H1 (cell line): ENCODE measurements at regions not wholly inside any gene's neighbourhood (a gene's known extent, or its start where the extent isn't known, plus 50 kb on each side); places are given as distances from the start of the nearest gene placed in this dataset.

Source experiments
- CTCF ChIA-PET: fragments of 300-600 bp; sonication (Branson Sonifier 250); formaldehyde crosslinking; loops from one replicate; lab custom pipeline; 2021; ENCODE audit not compliant: partially characterized antibody; lab: Charles Lee
- POLR2A ChIA-PET: fragments of 300-600 bp; sonication (Branson Sonifier 250); formaldehyde crosslinking; loops from one replicate; lab custom pipeline; 2021; ENCODE audit warnings: inconsistent platforms; ENCODE audit not compliant: partially characterized antibody; lab: Charles Lee
- DNase-seq, 2 experiments: peaks; one replicate each; pipeline versions ENCODE4 v3.0.0 to v3.0.0-alpha.2; 2010 to 2022; ENCODE audit warnings: low spot score in 2 of 2, low read depth in 1 of 2, mixed read lengths in 1 of 2
- FAIRE-seq: peaks from 2 replicates; lab custom pipeline; 2011; peaks lifted over from hg19 to GRCh38; lab: Jason Lieb, UNC
- H2AFZ ChIP-seq: 2 replicates; pipeline ENCODE4 v1.8.1; 2012; ENCODE audit warnings: low read length, inconsistent platforms
- H2AK5ac ChIP-seq: 2 replicates; pipeline ENCODE4 v1.6.1; 2013; ENCODE audit warnings: low read depth, low read length
- H2BK120ac ChIP-seq: replicated peaks from 2 replicates; pipeline ENCODE3; 2013; ENCODE audit warnings: low read depth, low read length, inconsistent platforms
- H2BK12ac ChIP-seq: 2 replicates; pipeline ENCODE4 v1.6.1; 2013; ENCODE audit warnings: low read depth, low read length
- H2BK15ac ChIP-seq: 2 replicates; pipeline ENCODE4 v1.6.1; 2013; ENCODE audit warnings: low read length
- H2BK20ac ChIP-seq: 2 replicates; pipeline ENCODE4 v1.6.1; 2013; ENCODE audit warnings: low read length
- H2BK5ac ChIP-seq: 2 replicates; pipeline ENCODE4 v1.6.1; 2013; ENCODE audit warnings: low read depth, low read length
- H3K14ac ChIP-seq: 2 replicates; pipeline ENCODE4 v1.6.1; 2013; ENCODE audit warnings: inconsistent platforms; ENCODE audit not compliant: insufficient read length
- H3K18ac ChIP-seq: 2 replicates; pipeline ENCODE4 v1.6.1; 2013; ENCODE audit warnings: low read length; ENCODE audit errors: extremely low read depth
- H3K23ac ChIP-seq: 2 replicates; pipeline ENCODE4 v1.6.1; 2013; ENCODE audit warnings: inconsistent platforms; ENCODE audit not compliant: insufficient read length
- H3K23me2 ChIP-seq: 2 replicates; pipeline ENCODE4 v1.6.1; 2013; ENCODE audit warnings: low read depth, low read length
- H3K27ac ChIP-seq: 2 replicates; pipeline ENCODE4 v1.6.1; 2011; ENCODE audit warnings: low read depth, low read length, inconsistent platforms
- H3K27me3 ChIP-seq, 4 experiments: replicated peaks in 1 of 4; 1 replicate in 1 of 4; 2 replicates in 3 of 4; pipeline versions ENCODE4 v1.6.1 to v1.8.1; 2011 to 2013; ENCODE audit warnings: low read length in 3 of 4, mild to moderate bottlenecking in 3 of 4, inconsistent platforms in 2 of 4, mixed read lengths in 2 of 4, moderate library complexity in 1 of 4; ENCODE audit not compliant: control insufficient read depth in 3 of 4, insufficient read depth in 3 of 4; ENCODE audit errors: extremely low read depth in 1 of 4
- H3K36me3 ChIP-seq, 4 experiments: 2 replicates each; pipeline versions ENCODE4 v1.6.1 to v1.8.1; 2011 to 2013; ENCODE audit warnings: mild to moderate bottlenecking in 4 of 4, low read length in 3 of 4, moderate library complexity in 2 of 4, control low read depth in 1 of 4, inconsistent platforms in 1 of 4; ENCODE audit not compliant: insufficient read depth in 4 of 4, control insufficient read depth in 2 of 4
- H3K4ac ChIP-seq: replicated peaks from 2 replicates; pipeline ENCODE3; 2013; ENCODE audit warnings: low read length, low read depth, mixed read lengths, inconsistent platforms; ENCODE audit not compliant: insufficient read length
- H3K4me1 ChIP-seq, 4 experiments: replicated peaks in 1 of 4; 1 replicate in 1 of 4; 2 replicates in 3 of 4; pipeline versions ENCODE4 v1.6.1 to v1.8.1; 2011 to 2013; ENCODE audit warnings: low read length in 3 of 4, inconsistent platforms in 2 of 4, mixed read lengths in 1 of 4; ENCODE audit not compliant: insufficient read depth in 4 of 4, control insufficient read depth in 3 of 4
- H3K4me2 ChIP-seq, 2 experiments: 2 replicates each; pipeline versions ENCODE4 v1.6.1 to v1.8.1; 2011 to 2013; ENCODE audit warnings: low read depth in 2 of 2, low read length in 2 of 2, control low read depth in 1 of 2, inconsistent platforms in 1 of 2, mild to moderate bottlenecking in 1 of 2; ENCODE audit not compliant: insufficient read depth in 1 of 2
- H3K4me3 ChIP-seq, 4 experiments: fragments of 200-600, 300-600 bp in 1 of 4; sonication (generic), shearing (Covaris generic), sonication (Bioruptor Twin) in 1 of 4; 2 replicates each; pipeline versions ENCODE4 v1.5.1 to v1.8.1; 2011 to 2016; ENCODE audit warnings: low read length in 4 of 4, low read depth in 3 of 4, control low read depth in 2 of 4, inconsistent platforms in 2 of 4, mild to moderate bottlenecking in 2 of 4, mixed read lengths in 1 of 4, moderate library complexity in 1 of 4; ENCODE audit not compliant: insufficient read depth in 2 of 4; ENCODE audit errors: extremely low read depth in 1 of 4
- H3K56ac ChIP-seq: replicated peaks from 2 replicates; pipeline ENCODE3; 2013; ENCODE audit warnings: low read depth, mild to moderate bottlenecking, mixed read lengths, low read length, inconsistent platforms; ENCODE audit not compliant: insufficient read length
- H3K79me1 ChIP-seq: 2 replicates; pipeline ENCODE4 v1.6.1; 2013; ENCODE audit warnings: low read depth, low read length, control low read depth
- H3K79me2 ChIP-seq, 2 experiments: 2 replicates each; pipeline versions ENCODE4 v1.6.1 to v1.8.1; 2012 to 2013; ENCODE audit warnings: low read length in 2 of 2, mild to moderate bottlenecking in 2 of 2, inconsistent platforms in 1 of 2; ENCODE audit not compliant: insufficient read depth in 2 of 2, control insufficient read depth in 1 of 2
- H3K9ac ChIP-seq, 4 experiments: replicated peaks in 1 of 4; 1 replicate in 1 of 4; 2 replicates in 3 of 4; pipeline versions ENCODE4 v1.6.1 to v1.8.1; 2011 to 2013; ENCODE audit warnings: low read depth in 3 of 4, low read length in 3 of 4, control low read depth in 2 of 4, mild to moderate bottlenecking in 2 of 4, moderate library complexity in 2 of 4, inconsistent platforms in 1 of 4; ENCODE audit errors: extremely low read depth in 1 of 4
- H3K9me3 ChIP-seq, 2 experiments: 2 replicates each; pipeline versions ENCODE4 v1.6.1 to v1.8.1; 2012 to 2013; ENCODE audit warnings: mild to moderate bottlenecking in 2 of 2, moderate library complexity in 2 of 2, control low read depth in 1 of 2, inconsistent platforms in 1 of 2, low read depth in 1 of 2, low read length in 1 of 2, mixed read lengths in 1 of 2; ENCODE audit not compliant: insufficient read depth in 2 of 2
- H4K20me1 ChIP-seq, 2 experiments: replicated peaks in 1 of 2; 2 replicates each; pipeline versions ENCODE3 to v1.8.1; 2011 to 2013; ENCODE audit warnings: inconsistent platforms in 2 of 2, low read length in 2 of 2, mild to moderate bottlenecking in 1 of 2; ENCODE audit not compliant: insufficient read depth in 2 of 2, control insufficient read depth in 1 of 2
- H4K5ac ChIP-seq: 2 replicates; pipeline ENCODE4 v1.6.1; 2013; ENCODE audit warnings: low read length, low read depth, mixed read lengths, inconsistent platforms; ENCODE audit not compliant: insufficient read length
- H4K8ac ChIP-seq: 2 replicates; pipeline ENCODE4 v1.8.0; 2013; ENCODE audit warnings: mild to moderate bottlenecking, moderate library complexity, low read length, inconsistent platforms; ENCODE audit not compliant: insufficient read depth; ENCODE audit errors: extremely low read depth
- H4K91ac ChIP-seq: replicated peaks from 2 replicates; pipeline ENCODE3; 2013; ENCODE audit warnings: low read length, mixed read lengths, inconsistent platforms; ENCODE audit not compliant: insufficient read length
- RAD21 ChIP-seq, 2 experiments: IDR thresholded peaks in 1 of 2; conservative IDR thresholded peaks in 1 of 2; 2 replicates each; pipeline ENCODE4 v1.6.1; 2011; ENCODE audit warnings: low read depth in 2 of 2, low read length in 2 of 2, improper control_type of control experiment in 1 of 2, inconsistent platforms in 1 of 2, mild to moderate bottlenecking in 1 of 2, moderate library complexity in 1 of 2
- WGBS, 2 experiments: shearing (Covaris generic) in 1 of 2; methylation state at CpG; one replicate each; pipeline versions ENCODE4 v1.1.6 to v1.1.7; 2013 to 2015; ENCODE audit warnings: low lambda C conversion rate in 2 of 2, mixed read lengths in 2 of 2, inconsistent platforms in 1 of 2, low coverage in 1 of 2, missing lambda C conversion rate in 1 of 2; ENCODE audit not compliant: insufficient replicate concordance in 2 of 2, insufficient coverage in 1 of 2, insufficient read length in 1 of 2; ENCODE audit errors: extremely low coverage in 1 of 2, missing lambda C conversion rate in 1 of 2; 5-methylcytosine and 5-hydroxymethylcytosine counted together
- TF ChIP-seq, protein P1 (sequence below), 3 experiments: IDR thresholded peaks; 1 replicate in 2 of 3; 2 replicates in 1 of 3; pipeline versions ENCODE4 v1.5.1 to v1.6.1; 2011; ENCODE audit warnings: low read length in 3 of 3, mild to moderate bottlenecking in 3 of 3, inconsistent platforms in 2 of 3, low read depth in 1 of 3, moderate library complexity in 1 of 3; ENCODE audit not compliant: insufficient read depth in 1 of 3; ENCODE audit errors: control extremely low read depth in 1 of 3

GRCh38 chr16:11445486-11445885 is 100.2 kb downstream of the RMI2 start:
- H3K23me2 ChIP-seq = no peaks in the 10 kb centered on the region
- FAIRE-seq (no peak), DNase-seq (no peak)
- no peak overlapping the region for H2AFZ ChIP-seq
- H2BK20ac ChIP-seq = no peak overlapping the region
- no peak overlapping the region for H3K14ac ChIP-seq
- H4K8ac ChIP-seq = no peak overlapping the region
- H2BK5ac ChIP-seq = no peak overlapping the region
- no peak for TF ChIP-seq RAD21 (IDR thresholded peaks at IDR 0.05 in 1 of 2, conservative IDR thresholded peaks at IDR 0.05 in 1 of 2; ENCODE audit: low read depth in 2 of 2, low read length in 2 of 2)
- TF ChIP-seq, protein P1, sequence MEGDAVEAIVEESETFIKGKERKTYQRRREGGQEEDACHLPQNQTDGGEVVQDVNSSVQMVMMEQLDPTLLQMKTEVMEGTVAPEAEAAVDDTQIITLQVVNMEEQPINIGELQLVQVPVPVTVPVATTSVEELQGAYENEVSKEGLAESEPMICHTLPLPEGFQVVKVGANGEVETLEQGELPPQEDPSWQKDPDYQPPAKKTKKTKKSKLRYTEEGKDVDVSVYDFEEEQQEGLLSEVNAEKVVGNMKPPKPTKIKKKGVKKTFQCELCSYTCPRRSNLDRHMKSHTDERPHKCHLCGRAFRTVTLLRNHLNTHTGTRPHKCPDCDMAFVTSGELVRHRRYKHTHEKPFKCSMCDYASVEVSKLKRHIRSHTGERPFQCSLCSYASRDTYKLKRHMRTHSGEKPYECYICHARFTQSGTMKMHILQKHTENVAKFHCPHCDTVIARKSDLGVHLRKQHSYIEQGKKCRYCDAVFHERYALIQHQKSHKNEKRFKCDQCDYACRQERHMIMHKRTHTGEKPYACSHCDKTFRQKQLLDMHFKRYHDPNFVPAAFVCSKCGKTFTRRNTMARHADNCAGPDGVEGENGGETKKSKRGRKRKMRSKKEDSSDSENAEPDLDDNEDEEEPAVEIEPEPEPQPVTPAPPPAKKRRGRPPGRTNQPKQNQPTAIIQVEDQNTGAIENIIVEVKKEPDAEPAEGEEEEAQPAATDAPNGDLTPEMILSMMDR (IDR thresholded peaks at IDR 0.05; ENCODE audit: control extremely low read depth in 1 of 3, insufficient read depth in 1 of 3, low read depth in 1 of 3, low read length in 3 of 3) = no peak
- H2AK5ac ChIP-seq = no peak overlapping the region
- H3K56ac ChIP-seq = no peak overlapping the region
- ChIA-PET CTCF (interaction anchor here (1.4 to 2.2 kb wide), 3 partner anchors 16 to 49 kb away, joined by 4 to 5 read pairs (median 5); no protein-coding TSS in a partner anchor), POLR2A (interaction anchor here (1.2 kb wide), 1 partner anchor 62 kb away, joined by 3 read pairs; no protein-coding TSS in a partner anchor)
- no peaks in the 10 kb centered on the region for H3K79me2 ChIP-seq
- no peak overlapping the region for H3K9ac ChIP-seq
- H3K4me1 ChIP-seq = no peaks in the 10 kb centered on the region
- H2BK15ac ChIP-seq = no peak overlapping the region
- H3K4ac ChIP-seq = no peak overlapping the region
- H4K91ac ChIP-seq = no peak overlapping the region
- no peaks in the 10 kb centered on the region for H3K9me3 ChIP-seq
- no peaks in the 10 kb centered on the region for H3K27me3 ChIP-seq
- H3K18ac ChIP-seq = no peak overlapping the region
- no peak overlapping the region for H3K23ac ChIP-seq
- no peak overlapping the region for H3K4me2 ChIP-seq
- no peak overlapping the region for H3K27ac ChIP-seq
- H3K4me3 ChIP-seq = no peak overlapping the region
- no peaks in the 10 kb centered on the region for H4K20me1 ChIP-seq
- H3K36me3 ChIP-seq = peaks cover 0 to 16% (median 0%) of the 10 kb centered on the region in 4 experiments; a peak in 4 of 8 replicates
- 91% methylated on average over 7 of the region's 7 CpGs; no CpG with 5 or more reads in 1 of the 2 experiments for WGBS, 2 experiments
- no peaks in the 10 kb centered on the region for H3K79me1 ChIP-seq
- no peak overlapping the region for H4K5ac ChIP-seq
- H2BK120ac ChIP-seq = no peak overlapping the region
- no peak overlapping the region for H2BK12ac ChIP-seq
